Body of pancreas (tissue), 4 donors: ENCODE measurements at regions not wholly inside any gene's neighbourhood (a gene's known extent, or its start where the extent isn't known, plus 50 kb on each side); places are given as distances from the start of the nearest gene placed in this dataset.

Experiments
- CTCF ChIP-seq, 7 experiments: fragments of 450-650 bp in 4 of 7; fragments of 200-600 bp in 3 of 7; sonication (generic) in 3 of 7; IDR thresholded peaks; one replicate each; pipeline ENCODE4 v1.5.1; 2016 to 2019; ENCODE audit warnings: antibody characterized with exemption in 7 of 7
- POLR2A ChIP-seq, 3 donors: fragments of 450-650 bp; IDR thresholded peaks; one replicate each; pipeline ENCODE4 v1.6.1; 2016; ENCODE audit warnings: antibody characterized with exemption in 3 of 3, mild to moderate bottlenecking in 2 of 3

GRCh38 chr16:11474617-11475291 is 112.0 kb downstream of the LITAF start:
- TF ChIP-seq CTCF (IDR thresholded peaks at IDR 0.05), result no peak
- no peak for TF ChIP-seq POLR2A (IDR thresholded peaks at IDR 0.05)
